HepG2 (cell line): ENCODE measurements at regions not wholly inside any gene's neighbourhood (a gene's known extent, or its start where the extent isn't known, plus 50 kb on each side); places are given as distances from the start of the nearest gene placed in this dataset.

Experiments used
- ATAC-seq: fragments of 200-7000 bp; cut with Tn5 transposase; 3 replicates; pipeline ENCODE4 v1.9.1; 2020; ENCODE audit warnings: mild to moderate bottlenecking, moderate library complexity
- BruUV-seq: library from RNA; stranded (reverse); fragments of 400-500 nt; replicated peaks from 2 replicates; lab custom pipeline; 2021; lab: Mats Ljungman, UMichigan
- CTCF ChIA-PET: fragments of 300-600 bp; formaldehyde crosslinking; extraction: SDS; loops from one replicate; lab custom pipeline; 2021; ENCODE audit warnings: low total read pairs, inconsistent platforms, low intra/inter-chr PET ratio; lab: Yijun Ruan, JAX
- POLR2A ChIA-PET: fragments of 350-600 bp; sonication (Branson Sonifier 250); formaldehyde crosslinking; loops from one replicate; lab custom pipeline; 2020; ENCODE audit warnings: antibody characterized with exemption, inconsistent platforms; lab: Yijun Ruan, JAX
- DNase-seq: peaks from one replicate; pipeline ENCODE4 v3.0.0-alpha.2; 2015; ENCODE audit warnings: low spot score
- FAIRE-seq: peaks from 3 replicates; lab custom pipeline; 2011; peaks lifted over from hg19 to GRCh38; lab: Jason Lieb, UNC
- H2AFZ ChIP-seq: one replicate; pipeline ENCODE4 v1.6.1; 2011; ENCODE audit warnings: low read length, inconsistent platforms
- H3K27ac ChIP-seq: fragments of 300-600 bp; 3 replicates; pipeline ENCODE4 v1.8.0; 2011; ENCODE audit warnings: mixed run types, mild to moderate bottlenecking, mixed read lengths, low read length, inconsistent platforms; ENCODE audit not compliant: insufficient read depth; ENCODE audit errors: extremely low read length
- H3K27me3 ChIP-seq, 2 experiments: fragments of 200-600 bp in 1 of 2; 2 replicates in 1 of 2; 3 replicates in 1 of 2; pipeline versions ENCODE4 v1.6.0 to v1.8.0; 2011; ENCODE audit warnings: low read length in 2 of 2, mild to moderate bottlenecking in 2 of 2, moderate library complexity in 2 of 2, inconsistent platforms in 1 of 2; ENCODE audit not compliant: insufficient read depth in 2 of 2, control insufficient read depth in 1 of 2
- H3K36me3 ChIP-seq, 2 experiments: fragments of 200-600 bp in 1 of 2; replicated peaks in 1 of 2; 2 replicates in 1 of 2; 3 replicates in 1 of 2; pipeline versions ENCODE4 v1.5.1 to v1.8.0; 2011; ENCODE audit warnings: low read length in 2 of 2, inconsistent platforms in 1 of 2; ENCODE audit not compliant: insufficient read depth in 2 of 2, control insufficient read depth in 1 of 2
- H3K4me1 ChIP-seq: 2 replicates; pipeline ENCODE4 v1.5.1; 2012; ENCODE audit warnings: low read length, inconsistent platforms; ENCODE audit not compliant: insufficient read depth
- H3K4me2 ChIP-seq: 2 replicates; pipeline ENCODE4 v1.6.0; 2011; ENCODE audit warnings: low read depth, low read length, inconsistent platforms
- H3K4me3 ChIP-seq, 3 experiments: fragments of 200-600 bp in 1 of 3; sonication (generic), shearing (Covaris generic) in 1 of 3; replicated peaks in 1 of 3; 2 replicates each; pipeline ENCODE4 v1.5.1; 2011 to 2016; ENCODE audit warnings: low read length in 3 of 3, inconsistent platforms in 2 of 3, low read depth in 2 of 3, mild to moderate bottlenecking in 2 of 3, control low read depth in 1 of 3, mixed read lengths in 1 of 3; ENCODE audit not compliant: insufficient read depth in 1 of 3
- H3K79me2 ChIP-seq: one replicate; pipeline ENCODE4 v1.6.1; 2011; ENCODE audit warnings: low read length, inconsistent platforms; ENCODE audit not compliant: insufficient read depth
- H3K9ac ChIP-seq: 2 replicates; pipeline ENCODE4 v1.6.0; 2011; ENCODE audit warnings: mild to moderate bottlenecking, low read depth, low read length, inconsistent platforms; ENCODE audit not compliant: insufficient read depth
- H3K9me3 ChIP-seq: 2 replicates; pipeline ENCODE4 v1.5.1; 2012; ENCODE audit warnings: mild to moderate bottlenecking, low read length
- H4K20me1 ChIP-seq: 2 replicates; pipeline ENCODE4 v1.6.0; 2011; ENCODE audit warnings: inconsistent platforms, mild to moderate bottlenecking, low read length, moderate library complexity; ENCODE audit not compliant: insufficient read depth
- DDIT3 ChIP-seq: sonication (generic); formaldehyde crosslinking; IDR thresholded peaks from 2 replicates; pipeline ENCODE4 v1.4.0; 2020; ENCODE audit warnings: mild to moderate bottlenecking, missing genetic modification reagents
- KAT8 ChIP-seq: IDR thresholded peaks from 2 replicates; pipeline ENCODE4 v1.6.1; 2016; ENCODE audit warnings: missing genetic modification reagents, missing compliant biosample characterization
- KMT2A ChIP-seq: sonication (generic); formaldehyde crosslinking; IDR thresholded peaks from 2 replicates; pipeline ENCODE4 v1.4.0; 2020; ENCODE audit warnings: missing genetic modification reagents
- LCORL ChIP-seq, 2 experiments: fragments of 450-650 bp in 1 of 2; sonication (generic) in 1 of 2; formaldehyde crosslinking in 1 of 2; IDR thresholded peaks; 2 replicates each; pipeline versions ENCODE4 v1.5.0 to v1.6.1; 2017 to 2020; ENCODE audit warnings: antibody characterized with exemption in 1 of 2, missing genetic modification reagents in 1 of 2
- PLRG1 ChIP-seq: fragments of 450-650 bp; conservative IDR thresholded peaks from 2 replicates; pipeline ENCODE4 v1.6.1; 2016
- POLR2AphosphoS2 ChIP-seq: IDR thresholded peaks from 2 replicates; pipeline ENCODE4 v1.6.1; 2011; ENCODE audit warnings: low read depth, low read length, improper control_type of control experiment
- SATB2 ChIP-seq: sonication (generic); formaldehyde crosslinking; IDR thresholded peaks from 2 replicates; pipeline ENCODE4 v1.5.0; 2020; ENCODE audit warnings: missing genetic modification reagents
- SUZ12 ChIP-seq: fragments of 150-350 bp; IDR thresholded peaks from 2 replicates; pipeline ENCODE4 v1.6.1; 2014; ENCODE audit warnings: low read depth, low read length
- TBP ChIP-seq: sonication (generic); formaldehyde crosslinking; IDR thresholded peaks from 2 replicates; pipeline ENCODE4 v1.5.0; 2020; ENCODE audit warnings: missing genetic modification reagents
- TFE3 ChIP-seq: IDR thresholded peaks from 2 replicates; pipeline ENCODE4 v1.6.1; 2016
- ZEB1 ChIP-seq: IDR thresholded peaks from 2 replicates; pipeline ENCODE4 v1.6.1; 2012; ENCODE audit warnings: mild to moderate bottlenecking, low read depth, inconsistent platforms; ENCODE audit not compliant: insufficient replicate concordance
- ZFP1 ChIP-seq: IDR thresholded peaks from 2 replicates; pipeline ENCODE4 v1.6.1; 2016
- ZNF639 ChIP-seq: conservative IDR thresholded peaks from 2 replicates; pipeline ENCODE4 v1.6.1; 2018; ENCODE audit warnings: missing genetic modification reagents
- ZNF746 ChIP-seq: sonication (generic); formaldehyde crosslinking; IDR thresholded peaks from 2 replicates; pipeline ENCODE4 v1.8.0; 2022; ENCODE audit warnings: mild to moderate bottlenecking, missing genetic modification reagents
- ZNF749 ChIP-seq: sonication (generic); formaldehyde crosslinking; IDR thresholded peaks from 2 replicates; pipeline ENCODE4 v1.8.0; 2022; ENCODE audit warnings: mild to moderate bottlenecking, missing genetic modification reagents, moderate library complexity, borderline replicate concordance
- ZNF75D ChIP-seq: sonication (generic); formaldehyde crosslinking; IDR thresholded peaks from 2 replicates; pipeline ENCODE4 v1.8.1; 2023; ENCODE audit warnings: missing genetic modification reagents, mild to moderate bottlenecking, borderline replicate concordance
- WGBS: methylation state at CpG from one replicate; pipeline ENCODE4 v1.1.6; 2017; ENCODE audit warnings: low lambda C conversion rate; 5-methylcytosine and 5-hydroxymethylcytosine counted together
- in situ Hi-C: cut with HindIII; loops from 2 replicates; pipeline ENCODE4 v1.10.0; 2017; ENCODE audit warnings: low pct_unique_long_range_greater_than_20kb; ENCODE audit not compliant: extremely low pct_ligation_motif_present
- intact Hi-C: fragments of 100-400 bp; cut with micrococcal nuclease; formaldehyde crosslinking; loops from one replicate; pipeline ENCODE4 v1.10.0; 2022; ENCODE audit not compliant: unreplicated experiment

GRCh38 chr6:126716826-126717509 lies 377.1 kb downstream of the CENPW start:
- Histone ChIP-seq H3K79me2 (no peaks in the 10 kb centered on the region), H3K9me3 (no peaks in the 10 kb centered on the region), H3K36me3 (no peaks in the 10 kb centered on the region), H3K4me1 (no peaks in the 10 kb centered on the region), H4K20me1 (no peaks in the 10 kb centered on the region; the same call in 1 of the 2 replicates), H2AFZ (no peak overlapping the region), H3K4me3 (no peak overlapping the region), H3K27me3 (no peaks in the 10 kb centered on the region), H3K27ac (no peak overlapping the region), H3K9ac (no peak overlapping the region), H3K4me2 (no peak overlapping the region)
- ATAC-seq: no peak
- ChIA-PET POLR2A (no interaction called here), CTCF (no interaction called here)
- under 1% methylated on average over 3 of the region's 3 CpGs for WGBS
- DNase-seq: no peak
- intact Hi-C loops: no loop called here
- FAIRE-seq: no peak
- BruUV-seq: no TSS peak
- no peak for TF ChIP-seq ZNF749 (CRISPR knock-in tag)
- TF ChIP-seq TBP (CRISPR knock-in tag): no peak
- TF ChIP-seq DDIT3: no peak
- no peak for TF ChIP-seq PLRG1
- TF ChIP-seq SUZ12: no peak
- no peak for TF ChIP-seq KMT2A (CRISPR knock-in tag)
- no peak for TF ChIP-seq ZFP1 (CRISPR knock-in tag)
- no peak for TF ChIP-seq LCORL (IDR thresholded peaks at IDR 0.05)
- no peak for TF ChIP-seq LCORL (CRISPR knock-in tag; IDR thresholded peaks at IDR 0.05)
- in situ Hi-C loops: no loop called here

- no peak for FAIRE-seq
- ChIA-PET POLR2A (no interaction called here), CTCF (no interaction called here)
- no peaks in the 10 kb centered on the region for H4K20me1 ChIP-seq
- no peaks in the 10 kb centered on the region for H3K27me3 ChIP-seq
- no peak overlapping the region for H3K27ac ChIP-seq
- H3K36me3 ChIP-seq: no peaks in the 10 kb centered on the region
- in situ Hi-C loops: no loop called here
- intact Hi-C loops: no loop called here
- no peaks in the 10 kb centered on the region for H3K9me3 ChIP-seq
- no peak for ATAC-seq
- no peak overlapping the region for H2AFZ ChIP-seq
- no peak overlapping the region for H3K4me3 ChIP-seq
- H3K79me2 ChIP-seq: no peaks in the 10 kb centered on the region
- WGBS: under 1% methylated on average over 4 of the region's 4 CpGs
- H3K4me1 ChIP-seq: no peaks in the 10 kb centered on the region
- no TSS peak for BruUV-seq
- no peak for DNase-seq
- no peak overlapping the region for H3K9ac ChIP-seq
- H3K4me2 ChIP-seq: no peak overlapping the region
- TF ChIP-seq SATB2 (CRISPR knock-in tag) (no peak), ZEB1 (no peak), TFE3 (CRISPR knock-in tag) (no peak), ZNF746 (CRISPR knock-in tag) (no peak), ZNF75D (CRISPR knock-in tag) (no peak), ZNF639 (no peak), KAT8 (no peak), POLR2AphosphoS2 (no peak)
Observed at GRCh38 chr6:126718600-126719327, 378.8 kb downstream of the CENPW start.
